ENCODE measurements at regions not wholly inside any gene's neighbourhood (a gene's known extent, or its start where the extent isn't known, plus 50 kb on each side); places are given as distances from the start of the nearest gene placed in this dataset.

GRCh38 chr18:3379685-3380084 lies 70.3 kb upstream of the TGIF1 start:
- Histone ChIP-seq H3K4me2 (ENCODE audit: low read length) (no peak overlapping the region), H3K9ac (ENCODE audit: low read length) (no peak overlapping the region), H3K4me1 (ENCODE audit: insufficient read depth, low read length, severe bottlenecking) (peaks cover 7% of the 10 kb centered on the region), H3K27me3 (ENCODE audit: insufficient read depth, low read length) (no peaks in the 10 kb centered on the region), H3K36me3 (ENCODE audit: insufficient read depth, low read length) (no peaks in the 10 kb centered on the region), H3K9me3 (ENCODE audit: low read length) (no peaks in the 10 kb centered on the region), H3K9me2 (ENCODE audit: low read depth, low read length) (no peaks in the 10 kb centered on the region), H4K20me1 (ENCODE audit: insufficient read depth, low read length) (no peaks in the 10 kb centered on the region), H2AFZ (ENCODE audit: low read length) (no peak overlapping the region), H3F3A (ENCODE audit: insufficient read depth, low read length) (no peaks in the 10 kb centered on the region), H3K4me3 (ENCODE audit: low read depth, low read length, poor library complexity, severe bottlenecking) (no peak overlapping the region), H3K79me2 (ENCODE audit: insufficient read depth, low read length) (no peaks in the 10 kb centered on the region), H3K27ac (ENCODE audit: low read depth, low read length, poor library complexity, severe bottlenecking) (no peak overlapping the region)
- TF ChIP-seq, protein P1, sequence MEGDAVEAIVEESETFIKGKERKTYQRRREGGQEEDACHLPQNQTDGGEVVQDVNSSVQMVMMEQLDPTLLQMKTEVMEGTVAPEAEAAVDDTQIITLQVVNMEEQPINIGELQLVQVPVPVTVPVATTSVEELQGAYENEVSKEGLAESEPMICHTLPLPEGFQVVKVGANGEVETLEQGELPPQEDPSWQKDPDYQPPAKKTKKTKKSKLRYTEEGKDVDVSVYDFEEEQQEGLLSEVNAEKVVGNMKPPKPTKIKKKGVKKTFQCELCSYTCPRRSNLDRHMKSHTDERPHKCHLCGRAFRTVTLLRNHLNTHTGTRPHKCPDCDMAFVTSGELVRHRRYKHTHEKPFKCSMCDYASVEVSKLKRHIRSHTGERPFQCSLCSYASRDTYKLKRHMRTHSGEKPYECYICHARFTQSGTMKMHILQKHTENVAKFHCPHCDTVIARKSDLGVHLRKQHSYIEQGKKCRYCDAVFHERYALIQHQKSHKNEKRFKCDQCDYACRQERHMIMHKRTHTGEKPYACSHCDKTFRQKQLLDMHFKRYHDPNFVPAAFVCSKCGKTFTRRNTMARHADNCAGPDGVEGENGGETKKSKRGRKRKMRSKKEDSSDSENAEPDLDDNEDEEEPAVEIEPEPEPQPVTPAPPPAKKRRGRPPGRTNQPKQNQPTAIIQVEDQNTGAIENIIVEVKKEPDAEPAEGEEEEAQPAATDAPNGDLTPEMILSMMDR (IDR thresholded peaks at IDR 0.05; ENCODE audit: low read length): no peak
- no peak for TF ChIP-seq EZH2 (IDR thresholded peaks at IDR 0.05; ENCODE audit: borderline replicate concordance, low read length)

- Histone ChIP-seq H3K4me3 (ENCODE audit: low read depth, low read length, poor library complexity, severe bottlenecking) (no peak overlapping the region), H3K79me2 (ENCODE audit: insufficient read depth, low read length) (no peaks in the 10 kb centered on the region), H3K4me1 (ENCODE audit: insufficient read depth, low read length, severe bottlenecking) (peaks cover 12% of the 10 kb centered on the region), H2AFZ (ENCODE audit: low read length) (no peak overlapping the region), H3K4me2 (ENCODE audit: low read length) (no peak overlapping the region), H3K9me3 (ENCODE audit: low read length) (no peaks in the 10 kb centered on the region), H3K9ac (ENCODE audit: low read length) (no peak overlapping the region), H3F3A (ENCODE audit: insufficient read depth, low read length) (no peaks in the 10 kb centered on the region), H3K27ac (ENCODE audit: low read depth, low read length, poor library complexity, severe bottlenecking) (no peak overlapping the region), H3K27me3 (ENCODE audit: insufficient read depth, low read length) (no peaks in the 10 kb centered on the region), H3K36me3 (ENCODE audit: insufficient read depth, low read length) (no peaks in the 10 kb centered on the region), H4K20me1 (ENCODE audit: insufficient read depth, low read length) (no peaks in the 10 kb centered on the region), H3K9me2 (ENCODE audit: low read depth, low read length) (no peaks in the 10 kb centered on the region)
- TF ChIP-seq EZH2 (IDR thresholded peaks at IDR 0.05; ENCODE audit: borderline replicate concordance, low read length): no peak
- TF ChIP-seq, protein P1 (IDR thresholded peaks at IDR 0.05; ENCODE audit: low read length): no peak; the same call in 1 of the 2 replicates
Observed at GRCh38 chr18:3380384-3380961, 69.5 kb upstream of the TGIF1 start.

DNA sequence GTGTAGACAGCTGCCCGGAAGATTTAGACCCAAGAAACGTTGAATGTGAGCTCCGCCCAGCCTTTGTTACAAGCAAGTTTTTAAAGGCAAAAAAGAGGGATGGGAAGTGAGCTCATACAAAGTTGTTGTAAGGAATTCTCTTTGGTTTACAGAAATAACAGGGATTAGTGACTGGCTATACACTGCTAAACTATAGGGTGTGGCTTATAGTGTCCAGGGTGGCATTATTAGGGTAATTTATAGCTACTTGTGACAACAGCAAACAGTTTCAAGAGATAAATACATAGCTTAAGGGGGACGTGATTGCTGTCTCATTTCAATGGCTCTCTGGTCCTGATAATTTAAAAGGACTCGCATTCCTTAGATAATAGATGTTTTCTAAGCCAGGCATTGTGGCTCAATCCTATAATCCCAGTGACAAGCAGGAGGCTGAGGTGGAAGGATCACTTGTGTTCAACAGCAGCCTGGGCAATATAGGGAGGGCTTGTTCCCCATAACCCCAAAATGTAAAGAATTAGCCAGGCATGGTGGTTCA lies 66.5 kb upstream of the TGIF1 start:
- H3K9ac ChIP-seq (ENCODE audit: low read length): no peak overlapping the region
- H3K36me3 ChIP-seq (ENCODE audit: insufficient read depth, low read length): no peaks in the 10 kb centered on the region
- H3K4me1 ChIP-seq (ENCODE audit: insufficient read depth, low read length, severe bottlenecking): peaks cover 12% of the 10 kb centered on the region
- no peak overlapping the region for H3K27ac ChIP-seq (ENCODE audit: low read depth, low read length, poor library complexity, severe bottlenecking)
- no peaks in the 10 kb centered on the region for H3K27me3 ChIP-seq (ENCODE audit: insufficient read depth, low read length)
- no peak overlapping the region for H2AFZ ChIP-seq (ENCODE audit: low read length)
- no peaks in the 10 kb centered on the region for H4K20me1 ChIP-seq (ENCODE audit: insufficient read depth, low read length)
- no peaks in the 10 kb centered on the region for H3K79me2 ChIP-seq (ENCODE audit: insufficient read depth, low read length)
- H3F3A ChIP-seq (ENCODE audit: insufficient read depth, low read length): no peaks in the 10 kb centered on the region
- no peaks in the 10 kb centered on the region for H3K9me3 ChIP-seq (ENCODE audit: low read length)
- H3K4me3 ChIP-seq (ENCODE audit: low read depth, low read length, poor library complexity, severe bottlenecking): no peak overlapping the region
- H3K9me2 ChIP-seq (ENCODE audit: low read depth, low read length): no peaks in the 10 kb centered on the region
- TF ChIP-seq EZH2 (IDR thresholded peaks at IDR 0.05; ENCODE audit: borderline replicate concordance, low read length): no peak
- TF ChIP-seq, protein P1 (IDR thresholded peaks at IDR 0.05; ENCODE audit: low read length): no peak
- no peak overlapping the region for H3K4me2 ChIP-seq (ENCODE audit: low read length)

Measured in OCI-LY1 (cell line).